H1 (cell line): ENCODE measurements at regions not wholly inside any gene's neighbourhood (a gene's known extent, or its start where the extent isn't known, plus 50 kb on each side); places are given as distances from the start of the nearest gene placed in this dataset.

Experiments
- RAD21 ChIP-seq, 2 experiments: IDR thresholded peaks in 1 of 2; conservative IDR thresholded peaks in 1 of 2; 2 replicates each; pipeline ENCODE4 v1.6.1; 2011; ENCODE audit warnings: low read depth in 2 of 2, low read length in 2 of 2, improper control_type of control experiment in 1 of 2, inconsistent platforms in 1 of 2, mild to moderate bottlenecking in 1 of 2, moderate library complexity in 1 of 2

- TF ChIP-seq RAD21 (IDR thresholded peaks at IDR 0.05 in 1 of 2, conservative IDR thresholded peaks at IDR 0.05 in 1 of 2; ENCODE audit: low read depth in 2 of 2, low read length in 2 of 2), result peak; percentile 21 to 37; a peak in 3 of 4 replicates
These were observed 1204.7 kb downstream of the BRD1 start (continued) for GRCh38 chr22:48622891-48623545.
